Loucy (cell line): ENCODE measurements at regions not wholly inside any gene's neighbourhood (a gene's known extent, or its start where the extent isn't known, plus 50 kb on each side); places are given as distances from the start of the nearest gene placed in this dataset.
A peak's percentile ranks its signal among the peaks of the same experiment; 100 is the strongest.

Experiments
- H2AFZ ChIP-seq: fragments of 200-600 bp; sonication (generic); 2 replicates; pipeline ENCODE4 v1.6.0; 2016; ENCODE audit warnings: antibody characterized with exemption, mild to moderate bottlenecking, low read length, moderate library complexity
- H3F3A ChIP-seq: fragments of 200-600 bp; 2 replicates; pipeline ENCODE4 v1.6.0; 2016; ENCODE audit warnings: antibody characterized with exemption, low read depth, mild to moderate bottlenecking
- H3K27me3 ChIP-seq: fragments of 200-600 bp; sonication (generic); 2 replicates; pipeline ENCODE4 v1.6.1; 2014; ENCODE audit warnings: low read length, mild to moderate bottlenecking; ENCODE audit not compliant: insufficient read depth, poor library complexity, severe bottlenecking
- H3K36me3 ChIP-seq: fragments of 200-600 bp; sonication (generic); 2 replicates; pipeline ENCODE4 v1.6.1; 2016; ENCODE audit warnings: low read length; ENCODE audit not compliant: insufficient read depth
- H3K4me1 ChIP-seq: fragments of 200-600 bp; sonication (generic); 2 replicates; pipeline ENCODE4 v1.5.1; 2014; ENCODE audit warnings: low read length, mild to moderate bottlenecking; ENCODE audit not compliant: insufficient read depth, poor library complexity, severe bottlenecking
- H3K4me2 ChIP-seq: fragments of 200-600 bp; sonication (generic); 2 replicates; pipeline ENCODE4 v1.6.0; 2014; ENCODE audit warnings: antibody characterized with exemption, low read length, low read depth, mild to moderate bottlenecking; ENCODE audit not compliant: poor library complexity, severe bottlenecking
- H3K4me3 ChIP-seq: fragments of 200-600 bp; sonication (generic); 2 replicates; pipeline ENCODE4 v1.5.1; 2014; ENCODE audit warnings: low read length, mild to moderate bottlenecking, mixed read lengths; ENCODE audit not compliant: poor library complexity, severe bottlenecking
- H3K79me2 ChIP-seq: fragments of 200-600 bp; sonication (generic); 2 replicates; pipeline ENCODE4 v1.6.1; 2014; ENCODE audit warnings: low read length; ENCODE audit not compliant: insufficient read depth
- H3K9ac ChIP-seq: fragments of 200-600 bp; sonication (generic); 2 replicates; pipeline ENCODE4 v1.6.0; 2014; ENCODE audit warnings: mild to moderate bottlenecking, low read depth, low read length, moderate library complexity; ENCODE audit not compliant: poor library complexity, severe bottlenecking
- H3K9me2 ChIP-seq: fragments of 200-600 bp; sonication (generic); replicated peaks from 2 replicates; pipeline ENCODE4 v1.6.1; 2016; ENCODE audit warnings: low read depth, low read length, mixed read lengths
- H3K9me3 ChIP-seq: fragments of 200-600 bp; sonication (generic); 2 replicates; pipeline ENCODE4 v1.6.1; 2014; ENCODE audit warnings: mild to moderate bottlenecking, antibody characterized with exemption, low read length, low read depth; ENCODE audit not compliant: insufficient read depth
- H4K20me1 ChIP-seq: fragments of 200-600 bp; sonication (generic); 2 replicates; pipeline ENCODE4 v1.6.0; 2014; ENCODE audit warnings: antibody characterized with exemption, low read length, mild to moderate bottlenecking; ENCODE audit not compliant: insufficient read depth, poor library complexity, severe bottlenecking
- CTCF ChIP-seq: fragments of 200-600 bp; sonication (generic); conservative IDR thresholded peaks from 2 replicates; pipeline ENCODE4 v1.5.1; 2014; ENCODE audit warnings: mild to moderate bottlenecking, antibody characterized with exemption, low read length
- EZH2phosphoT487 ChIP-seq: fragments of 200-600 bp; IDR thresholded peaks from 2 replicates; pipeline ENCODE4 v1.6.1; 2018; ENCODE audit warnings: antibody characterized with exemption, mild to moderate bottlenecking, moderate library complexity, borderline replicate concordance

- H2AFZ ChIP-seq, result no peak overlapping the region
These were observed 189.8 kb downstream of the RBM43 start for GRCh38 chr2:151071906-151072305.

DNA sequence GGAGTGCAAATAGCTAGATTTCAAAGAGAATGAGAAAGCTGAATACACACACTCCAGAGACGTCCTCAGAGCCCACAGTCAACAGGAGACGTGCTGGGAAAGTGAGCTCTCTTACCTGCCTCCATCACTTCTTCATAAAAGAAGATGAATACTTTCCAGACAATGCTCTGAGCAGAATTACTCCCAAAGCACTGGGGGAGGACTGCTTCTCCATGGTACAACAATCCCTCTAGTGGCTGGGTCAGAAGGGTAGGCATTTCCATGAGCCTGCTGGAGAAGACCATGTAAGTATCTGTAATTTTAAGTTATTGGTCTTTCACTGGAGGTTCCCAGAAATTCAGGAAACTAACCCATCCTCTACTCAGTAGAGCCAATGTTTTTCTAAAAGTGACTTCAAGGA is 190.3 kb downstream of the RBM43 start:
- Histone ChIP-seq H3K27me3 (no peaks in the 10 kb centered on the region), H3K4me1 (no peaks in the 10 kb centered on the region), H3K79me2 (no peaks in the 10 kb centered on the region), H3K4me2 (no peak overlapping the region), H3F3A (no peaks in the 10 kb centered on the region), H3K9me2 (no peaks in the 10 kb centered on the region), H3K9me3 (peaks cover 2% of the 10 kb centered on the region; the same call in 1 of the 2 replicates), H3K36me3 (no peaks in the 10 kb centered on the region), H3K9ac (no peak overlapping the region), H2AFZ (no peak overlapping the region), H4K20me1 (no peaks in the 10 kb centered on the region), H3K4me3 (no peak overlapping the region)
- TF ChIP-seq CTCF (peak; percentile 44), EZH2phosphoT487 (no peak)

More at GRCh38 chr2:151071906-151072305, 189.8 kb downstream of the RBM43 start:
- Histone ChIP-seq H3K27me3 (no peaks in the 10 kb centered on the region), H3K4me1 (no peaks in the 10 kb centered on the region), H3K4me2 (no peak overlapping the region), H3K9me3 (peaks cover 2% of the 10 kb centered on the region; the same call in 1 of the 2 replicates), H3K4me3 (no peak overlapping the region), H3K79me2 (no peaks in the 10 kb centered on the region), H3K9ac (no peak overlapping the region), H3F3A (no peaks in the 10 kb centered on the region), H3K9me2 (no peaks in the 10 kb centered on the region), H3K36me3 (no peaks in the 10 kb centered on the region), H4K20me1 (no peaks in the 10 kb centered on the region)
- no peak for TF ChIP-seq EZH2phosphoT487
- TF ChIP-seq CTCF, result no peak

DNA sequence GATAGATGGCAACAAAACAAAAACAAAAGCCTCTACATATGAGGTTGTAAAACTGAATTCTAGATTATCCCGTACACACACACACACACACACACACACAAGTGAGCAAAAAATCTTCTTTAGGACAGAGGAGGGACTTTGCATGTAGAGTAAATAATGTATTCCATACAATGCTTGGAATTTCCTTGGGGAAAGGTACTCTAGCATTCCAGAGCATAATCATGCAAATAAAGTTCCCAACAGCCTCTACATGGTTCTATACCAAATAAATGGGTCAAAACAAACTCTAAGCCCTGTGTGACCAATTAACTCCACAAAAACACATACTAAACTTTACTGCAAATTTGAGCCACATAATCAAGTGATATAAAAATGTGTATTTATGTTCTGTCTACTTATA is 191.4 kb downstream of the RBM43 start:
- Histone ChIP-seq H3K4me3 (no peak overlapping the region), H3K36me3 (no peaks in the 10 kb centered on the region)

More for the DNA sequence above, 191.4 kb downstream of the RBM43 start:
- no peaks in the 10 kb centered on the region for H4K20me1 ChIP-seq
- H3K27me3 ChIP-seq, result no peaks in the 10 kb centered on the region
- no peaks in the 10 kb centered on the region for H3K4me1 ChIP-seq
- no peaks in the 10 kb centered on the region for H3K9me2 ChIP-seq
- no peaks in the 10 kb centered on the region for H3F3A ChIP-seq
- H3K9ac ChIP-seq, result no peak overlapping the region
- no peak for TF ChIP-seq EZH2phosphoT487
- no peak for TF ChIP-seq CTCF
- H3K9me3 ChIP-seq, result peaks cover 2% of the 10 kb centered on the region; the same call in 1 of the 2 replicates
- H2AFZ ChIP-seq, result no peak overlapping the region
- no peak overlapping the region for H3K4me2 ChIP-seq
- H3K79me2 ChIP-seq, result no peaks in the 10 kb centered on the region
